ENCODE measurements at regions not wholly inside any gene's neighbourhood (a gene's known extent, or its start where the extent isn't known, plus 50 kb on each side); places are given as distances from the start of the nearest gene placed in this dataset.

- TF ChIP-seq CTCF (IDR thresholded peaks at IDR 0.05) (peak; percentile 53 to 81 (median 68)), POLR2A (IDR thresholded peaks at IDR 0.05) (no peak)
Observed at GRCh38 chr7:81482600-81483186, 287.2 kb downstream of the HGF start.

Data from adrenal gland (tissue), 5 donors.